ENCODE measurements at regions not wholly inside any gene's neighbourhood (a gene's known extent, or its start where the extent isn't known, plus 50 kb on each side); places are given as distances from the start of the nearest gene placed in this dataset.
"Not testable (repeated sequence)": the region's sequence is repeated elsewhere in the genome, so short reads cannot be mapped to it uniquely, and the experiment has no call there.

DNA sequence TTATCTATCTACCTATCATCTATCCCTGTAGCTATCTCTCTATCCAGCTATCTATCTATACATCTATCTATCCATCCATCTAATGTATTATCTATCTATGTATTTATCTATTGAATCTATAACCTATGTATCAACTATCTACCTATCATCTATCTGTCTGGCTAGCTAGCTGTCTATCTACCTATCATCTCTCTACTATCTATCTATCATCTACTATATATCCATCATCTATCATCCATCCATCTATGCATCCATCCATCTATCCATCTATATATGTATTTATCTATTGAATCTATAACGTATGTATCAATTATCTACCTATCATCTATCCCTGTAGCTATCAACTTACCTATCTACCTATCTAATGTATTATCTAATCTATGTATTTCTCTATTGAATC, 152.1 kb upstream of the TPTE start:
- H3K79me1 ChIP-seq (ENCODE audit: low read depth in 1 of 2, low read length in 2 of 2); H3K9me1 ChIP-seq (ENCODE audit: insufficient read depth, low read length); H4K20me1 ChIP-seq (ENCODE audit: insufficient read depth, low read length); in situ Hi-C loops (cut with MboI; ENCODE audit: low sequenced_read_pairs); H3K9me3 ChIP-seq (ENCODE audit: control insufficient read depth, insufficient read depth, low read length); H2BK20ac ChIP-seq (ENCODE audit: low read depth, low read length); H4K8ac ChIP-seq (ENCODE audit: low read depth in 2 of 2, low read length in 2 of 2); H3K27ac ChIP-seq (ENCODE audit: insufficient read depth, low read length); dilution Hi-C loops (cut with HindIII; ENCODE audit: low sequenced_read_pairs, unreplicated experiment); H3K4me1 ChIP-seq (ENCODE audit: control insufficient read depth, insufficient read depth, low read length); H3K4me2 ChIP-seq (ENCODE audit: low read depth, low read length); H3K27me3 ChIP-seq (ENCODE audit: control insufficient read depth, insufficient read depth, low read length); H2BK5ac ChIP-seq (ENCODE audit: low read depth, low read length, poor library complexity, severe bottlenecking); H3K4ac ChIP-seq (ENCODE audit: low read depth, low read length); ATAC-seq (ENCODE audit: low read depth); H3K4me3 ChIP-seq (ENCODE audit: insufficient read depth, low read depth, low read length); CTCF ChIA-PET; H4K5ac ChIP-seq (ENCODE audit: low read depth, low read length); H3K56ac ChIP-seq (ENCODE audit: extremely low read depth, insufficient read depth, low read length); H2BK15ac ChIP-seq (ENCODE audit: low read depth, low read length); H3K36me3 ChIP-seq (ENCODE audit: control insufficient read depth, insufficient read depth, low read length); H4K91ac ChIP-seq (ENCODE audit: insufficient read depth, low read depth, low read length); H3K18ac ChIP-seq (ENCODE audit: low read depth, low read length); H2AK5ac ChIP-seq (ENCODE audit: low read depth, low read length); H3K14ac ChIP-seq (replicated peaks; ENCODE audit: low read depth, low read length); H2BK120ac ChIP-seq (ENCODE audit: low read depth, low read length); DNase-seq; H3K9ac ChIP-seq (ENCODE audit: low read depth, low read length); H2AK9ac ChIP-seq (replicated peaks; ENCODE audit: low read depth, low read length, poor library complexity); H2AFZ ChIP-seq (replicated peaks; ENCODE audit: low read length, poor library complexity); H3K23ac ChIP-seq (ENCODE audit: low read depth, low read length); POLR2A ChIA-PET (ENCODE audit: unreplicated experiment); BruUV-seq (replicated peaks); intact Hi-C loops (cut with micrococcal nuclease): not testable (repeated sequence)
- no CpG with 5 or more reads among the region's 1 CpG for WGBS, 2 experiments (ENCODE audit: extremely low coverage in 2 of 2, insufficient read length in 1 of 2)

DNA sequence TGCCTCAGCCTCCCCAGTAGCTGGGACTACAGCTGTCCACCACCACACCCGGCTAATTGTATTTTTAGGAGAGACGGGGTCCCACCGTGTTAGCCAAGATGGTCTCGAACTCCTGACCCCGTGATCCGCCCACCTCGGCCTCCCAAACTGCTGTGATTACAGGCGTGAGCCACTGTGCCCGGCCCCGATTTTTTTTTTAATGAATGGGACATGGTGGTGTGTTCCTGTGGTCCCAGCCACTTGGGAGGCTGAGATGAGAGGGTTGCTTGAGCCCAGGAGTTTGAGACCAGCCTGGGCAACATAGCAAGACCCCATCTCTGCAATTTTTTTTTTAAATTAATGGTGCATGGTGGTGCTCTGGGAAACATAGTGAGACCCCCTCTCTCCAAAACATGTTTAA, 143.6 kb upstream of the TPTE start:
- H3K23ac ChIP-seq (ENCODE audit: low read depth, low read length); H3K27ac ChIP-seq (ENCODE audit: insufficient read depth, low read length); CTCF ChIA-PET; H2AFZ ChIP-seq (replicated peaks; ENCODE audit: low read length, poor library complexity); H2BK15ac ChIP-seq (ENCODE audit: low read depth, low read length); H2BK20ac ChIP-seq (ENCODE audit: low read depth, low read length); H3K79me1 ChIP-seq (ENCODE audit: low read depth in 1 of 2, low read length in 2 of 2); H3K36me3 ChIP-seq (ENCODE audit: control insufficient read depth, insufficient read depth, low read length); H3K4ac ChIP-seq (ENCODE audit: low read depth, low read length); intact Hi-C loops (cut with micrococcal nuclease); H2BK120ac ChIP-seq (ENCODE audit: low read depth, low read length); H3K18ac ChIP-seq (ENCODE audit: low read depth, low read length); H2AK5ac ChIP-seq (ENCODE audit: low read depth, low read length); H3K4me3 ChIP-seq (ENCODE audit: insufficient read depth, low read depth, low read length); dilution Hi-C loops (cut with HindIII; ENCODE audit: low sequenced_read_pairs, unreplicated experiment); in situ Hi-C loops (cut with MboI; ENCODE audit: low sequenced_read_pairs); H3K4me2 ChIP-seq (ENCODE audit: low read depth, low read length); H3K56ac ChIP-seq (ENCODE audit: extremely low read depth, insufficient read depth, low read length); H3K9ac ChIP-seq (ENCODE audit: low read depth, low read length); H3K14ac ChIP-seq (replicated peaks; ENCODE audit: low read depth, low read length); H4K8ac ChIP-seq (ENCODE audit: low read depth in 2 of 2, low read length in 2 of 2); DNase-seq; H2BK5ac ChIP-seq (ENCODE audit: low read depth, low read length, poor library complexity, severe bottlenecking); H4K91ac ChIP-seq (ENCODE audit: insufficient read depth, low read depth, low read length); H3K9me1 ChIP-seq (ENCODE audit: insufficient read depth, low read length); POLR2A ChIA-PET (ENCODE audit: unreplicated experiment); ATAC-seq (ENCODE audit: low read depth); H3K4me1 ChIP-seq (ENCODE audit: control insufficient read depth, insufficient read depth, low read length); H3K27me3 ChIP-seq (ENCODE audit: control insufficient read depth, insufficient read depth, low read length); BruUV-seq (replicated peaks); H4K5ac ChIP-seq (ENCODE audit: low read depth, low read length); H2AK9ac ChIP-seq (replicated peaks; ENCODE audit: low read depth, low read length, poor library complexity); H4K20me1 ChIP-seq (ENCODE audit: insufficient read depth, low read length): not testable (repeated sequence)
- WGBS, 2 experiments (ENCODE audit: extremely low coverage in 2 of 2, insufficient read length in 1 of 2) = 54% methylated on average over 7 of the region's 10 CpGs; no CpG with 5 or more reads in 1 of the 2 experiments
- peaks cover 27% of the 10 kb centered on the region for H3K9me3 ChIP-seq (ENCODE audit: control insufficient read depth, insufficient read depth, low read length)

Measured in IMR-90 (cell line).